ENCODE measurements at regions not wholly inside any gene's neighbourhood (a gene's known extent, or its start where the extent isn't known, plus 50 kb on each side); places are given as distances from the start of the nearest gene placed in this dataset.

GRCh38 chr2:212638694-212639093 is 100.1 kb upstream of the ERBB4 start:
- no peak for FAIRE-seq
- H2AFZ ChIP-seq (ENCODE audit: control insufficient read depth, low read depth, low read length) = no peak overlapping the region
- H3K27ac ChIP-seq (ENCODE audit: control insufficient read depth, insufficient read depth) = no peak overlapping the region
- H3K9ac ChIP-seq (ENCODE audit: control insufficient read depth, insufficient read depth, low read length) = no peak overlapping the region
- ChIA-PET CTCF (no interaction called here), RAD21 (ENCODE audit: unreplicated experiment) (no interaction called here), POLR2A (no interaction called here), SMC1A (ENCODE audit: uncharacterized antibody, unreplicated experiment) (no interaction called here)
- no peak overlapping the region for H3K4me2 ChIP-seq (ENCODE audit: control insufficient read depth, insufficient read depth)
- 43% methylated on average over 2 of the region's 2 CpGs for WGBS (ENCODE audit: insufficient coverage, insufficient replicate concordance, low lambda C conversion rate, missing lambda C conversion rate)
- no peaks in the 10 kb centered on the region for H3K79me2 ChIP-seq (ENCODE audit: control insufficient read depth, insufficient read depth, low read length)
- no peaks in the 10 kb centered on the region for H3K9me3 ChIP-seq (replicated peaks; ENCODE audit: control insufficient read depth, insufficient read depth, low read length)
- no peaks in the 10 kb centered on the region for H3K27me3 ChIP-seq (replicated peaks in 1 of 2; ENCODE audit: control insufficient read depth in 2 of 2, insufficient read depth in 2 of 2, low read length in 1 of 2)
- no peaks in the 10 kb centered on the region for H4K20me1 ChIP-seq (ENCODE audit: control insufficient read depth, insufficient read depth)
- H3K36me3 ChIP-seq (ENCODE audit: control insufficient read depth in 2 of 2, insufficient read depth in 2 of 2, low read length in 1 of 2) = no peaks in the 10 kb centered on the region
- BruUV-seq (replicated peaks) = no TSS peak
- in situ Hi-C loops (cut with MboI) (no loop called here), intact Hi-C loops (cut with micrococcal nuclease; ENCODE audit: unreplicated experiment) (no loop called here)
- no peak overlapping the region for H3K4me3 ChIP-seq
- ATAC-seq = no peak
- TF ChIP-seq, protein P1, sequence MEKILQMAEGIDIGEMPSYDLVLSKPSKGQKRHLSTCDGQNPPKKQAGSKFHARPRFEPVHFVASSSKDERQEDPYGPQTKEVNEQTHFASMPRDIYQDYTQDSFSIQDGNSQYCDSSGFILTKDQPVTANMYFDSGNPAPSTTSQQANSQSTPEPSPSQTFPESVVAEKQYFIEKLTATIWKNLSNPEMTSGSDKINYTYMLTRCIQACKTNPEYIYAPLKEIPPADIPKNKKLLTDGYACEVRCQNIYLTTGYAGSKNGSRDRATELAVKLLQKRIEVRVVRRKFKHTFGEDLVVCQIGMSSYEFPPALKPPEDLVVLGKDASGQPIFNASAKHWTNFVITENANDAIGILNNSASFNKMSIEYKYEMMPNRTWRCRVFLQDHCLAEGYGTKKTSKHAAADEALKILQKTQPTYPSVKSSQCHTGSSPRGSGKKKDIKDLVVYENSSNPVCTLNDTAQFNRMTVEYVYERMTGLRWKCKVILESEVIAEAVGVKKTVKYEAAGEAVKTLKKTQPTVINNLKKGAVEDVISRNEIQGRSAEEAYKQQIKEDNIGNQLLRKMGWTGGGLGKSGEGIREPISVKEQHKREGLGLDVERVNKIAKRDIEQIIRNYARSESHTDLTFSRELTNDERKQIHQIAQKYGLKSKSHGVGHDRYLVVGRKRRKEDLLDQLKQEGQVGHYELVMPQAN (conservative IDR thresholded peaks at IDR 0.05) = no peak
- TF ChIP-seq TBL1XR1 (IDR thresholded peaks at IDR 0.05; ENCODE audit: low read depth, low read length) = no peak
- no peak for TF ChIP-seq LARP7 (IDR thresholded peaks at IDR 0.05)
- no peak for TF ChIP-seq MLLT1 (IDR thresholded peaks at IDR 0.05)
- TF ChIP-seq CBFB (IDR thresholded peaks at IDR 0.05; ENCODE audit: low read depth) = no peak
- no peak for TF ChIP-seq TCF7 (IDR thresholded peaks at IDR 0.05; ENCODE audit: borderline replicate concordance)
- no peaks in the 10 kb centered on the region for H3K4me1 ChIP-seq (ENCODE audit: control insufficient read depth, insufficient read depth, low read length)
- DNase-seq (ENCODE audit: low read depth, low spot score) = no peak

Measured in GM12878 (cell line).